IPS-20b (cell line): ENCODE measurements at regions not wholly inside any gene's neighbourhood (a gene's known extent, or its start where the extent isn't known, plus 50 kb on each side); places are given as distances from the start of the nearest gene placed in this dataset.
A peak's percentile ranks its signal among the peaks of the same experiment; 100 is the strongest.
"Not testable (repeated sequence)": the region's sequence is repeated elsewhere in the genome, so short reads cannot be mapped to it uniquely, and the experiment has no call there.

Source experiments
- H3K27ac ChIP-seq: one replicate; pipeline ENCODE4 v1.5.1; 2013; ENCODE audit warnings: low read length
- H3K27me3 ChIP-seq: 2 replicates; pipeline ENCODE4 v1.6.1; 2013; ENCODE audit warnings: mild to moderate bottlenecking, low read length, inconsistent platforms; ENCODE audit not compliant: insufficient read depth
- H3K36me3 ChIP-seq: 2 replicates; pipeline ENCODE4 v1.6.1; 2013; ENCODE audit warnings: low read depth, mild to moderate bottlenecking, inconsistent platforms, low read length, moderate library complexity; ENCODE audit not compliant: insufficient read depth
- H3K4me1 ChIP-seq: 2 replicates; pipeline ENCODE4 v1.6.1; 2013; ENCODE audit warnings: mild to moderate bottlenecking, control low read depth, inconsistent platforms, low read length, moderate library complexity; ENCODE audit not compliant: insufficient read depth
- H3K4me3 ChIP-seq: 2 replicates; pipeline ENCODE4 v1.5.1; 2013; ENCODE audit warnings: mild to moderate bottlenecking, low read length, inconsistent platforms
- H3K9ac ChIP-seq: 2 replicates; pipeline ENCODE4 v1.6.1; 2013; ENCODE audit warnings: low read depth, mild to moderate bottlenecking, inconsistent platforms, low read length, moderate library complexity
- H3K9me3 ChIP-seq: 2 replicates; pipeline ENCODE4 v1.6.1; 2013; ENCODE audit warnings: mild to moderate bottlenecking, low read depth, low read length, inconsistent platforms; ENCODE audit not compliant: insufficient read depth

- H3K27ac ChIP-seq, result peak overlapping the region; percentile 28
- H3K9me3 ChIP-seq, result no peaks in the 10 kb centered on the region
- H3K4me3 ChIP-seq, result peak overlapping the region; percentile 17; the same call in 1 of the 2 replicates
- H3K9ac ChIP-seq, result no peak overlapping the region
- H3K4me1 ChIP-seq, result peaks cover 55% of the 10 kb centered on the region
- H3K27me3 ChIP-seq, result no peaks in the 10 kb centered on the region
- H3K36me3 ChIP-seq, result no peaks in the 10 kb centered on the region
Measured at GRCh38 chr5:125057912-125058826, 311.7 kb upstream of the ZNF608 start.

- Histone ChIP-seq H3K27me3 (no peaks in the 10 kb centered on the region), H3K9ac (no peak overlapping the region), H3K4me1 (peaks cover 45% of the 10 kb centered on the region), H3K9me3 (no peaks in the 10 kb centered on the region), H3K27ac (no peak overlapping the region), H3K4me3 (no peak overlapping the region), H3K36me3 (no peaks in the 10 kb centered on the region)
Measured at GRCh38 chr5:125059255-125060002, 313.0 kb upstream of the ZNF608 start.

- no peaks in the 10 kb centered on the region for H3K9me3 ChIP-seq
- no peaks in the 10 kb centered on the region for H3K27me3 ChIP-seq
- H3K4me3 ChIP-seq, result no peak overlapping the region
- no peaks in the 10 kb centered on the region for H3K36me3 ChIP-seq
- H3K4me1 ChIP-seq, result peaks cover 45% of the 10 kb centered on the region
- no peak overlapping the region for H3K27ac ChIP-seq
- H3K9ac ChIP-seq, result no peak overlapping the region
Measured at GRCh38 chr5:125061726-125062125, 315.3 kb upstream of the ZNF608 start.

- Histone ChIP-seq H3K4me1 (peaks cover 14% of the 10 kb centered on the region; the same call in 1 of the 2 replicates), H3K9ac (no peak overlapping the region), H3K27ac (no peak overlapping the region), H3K27me3 (no peaks in the 10 kb centered on the region), H3K9me3 (no peaks in the 10 kb centered on the region), H3K4me3 (no peak overlapping the region), H3K36me3 (no peaks in the 10 kb centered on the region)
Measured at GRCh38 chr5:125064621-125065438, 318.4 kb upstream of the ZNF608 start.

GRCh38 chr5:125065741-125066140 is 319.3 kb upstream of the ZNF608 start:
- no peak overlapping the region for H3K27ac ChIP-seq
- peaks cover 11% of the 10 kb centered on the region; the same call in 1 of the 2 replicates for H3K4me1 ChIP-seq
- no peaks in the 10 kb centered on the region for H3K27me3 ChIP-seq
- H3K36me3 ChIP-seq, result no peaks in the 10 kb centered on the region
- no peak overlapping the region for H3K4me3 ChIP-seq
- no peaks in the 10 kb centered on the region for H3K9me3 ChIP-seq
- no peak overlapping the region for H3K9ac ChIP-seq

GRCh38 chr5:125070961-125071360 is 324.5 kb upstream of the ZNF608 start:
- Histone ChIP-seq H3K36me3 (no peaks in the 10 kb centered on the region), H3K4me3 (no peak overlapping the region), H3K9ac (no peak overlapping the region), H3K4me1 (no peaks in the 10 kb centered on the region), H3K27ac (no peak overlapping the region), H3K9me3 (peaks cover 22% of the 10 kb centered on the region), H3K27me3 (no peaks in the 10 kb centered on the region)

GRCh38 chr5:125073090-125073489 is 326.7 kb upstream of the ZNF608 start:
- Histone ChIP-seq H3K4me1 (no peaks in the 10 kb centered on the region), H3K27me3 (no peaks in the 10 kb centered on the region), H3K9ac (no peak overlapping the region), H3K36me3 (no peaks in the 10 kb centered on the region), H3K4me3 (no peak overlapping the region), H3K9me3 (peaks cover 24% of the 10 kb centered on the region), H3K27ac (no peak overlapping the region)

- H3K9ac ChIP-seq, result no peak overlapping the region
- no peak overlapping the region for H3K4me3 ChIP-seq
- H3K9me3 ChIP-seq, result peaks cover 32% of the 10 kb centered on the region
- no peaks in the 10 kb centered on the region for H3K36me3 ChIP-seq
- no peak overlapping the region for H3K27ac ChIP-seq
- H3K27me3 ChIP-seq, result no peaks in the 10 kb centered on the region
- H3K4me1 ChIP-seq, result no peaks in the 10 kb centered on the region
Measured at GRCh38 chr5:125075567-125075966, 329.1 kb upstream of the ZNF608 start.

- not testable (repeated sequence) for H3K9ac ChIP-seq, H3K4me1 ChIP-seq, H3K36me3 ChIP-seq
Measured at GRCh38 chr5:125079028-125079427, 332.6 kb upstream of the ZNF608 start.

GRCh38 chr5:125081101-125081500 is 334.7 kb upstream of the ZNF608 start:
- H3K4me1 ChIP-seq, result no peaks in the 10 kb centered on the region
- no peak overlapping the region for H3K4me3 ChIP-seq
- H3K36me3 ChIP-seq, result no peaks in the 10 kb centered on the region
- no peak overlapping the region for H3K27ac ChIP-seq
- H3K9ac ChIP-seq, result no peak overlapping the region
- H3K27me3 ChIP-seq, result no peaks in the 10 kb centered on the region
- peaks cover 10% of the 10 kb centered on the region for H3K9me3 ChIP-seq

More at GRCh38 chr5:125079028-125079427, 332.6 kb upstream of the ZNF608 start:
- H3K9me3 ChIP-seq, result peaks cover 12% of the 10 kb centered on the region
- H3K27ac ChIP-seq, H3K27me3 ChIP-seq, H3K4me3 ChIP-seq: not testable (repeated sequence)

- no peaks in the 10 kb centered on the region for H3K36me3 ChIP-seq
- no peaks in the 10 kb centered on the region for H3K4me1 ChIP-seq
- no peak overlapping the region for H3K27ac ChIP-seq
- H3K9me3 ChIP-seq, result peaks cover 3% of the 10 kb centered on the region
- no peak overlapping the region for H3K9ac ChIP-seq
- no peaks in the 10 kb centered on the region for H3K27me3 ChIP-seq
- no peak overlapping the region for H3K4me3 ChIP-seq
Measured at GRCh38 chr5:125083981-125084380, 337.5 kb upstream of the ZNF608 start.
